Loucy (cell line): ENCODE measurements at regions not wholly inside any gene's neighbourhood (a gene's known extent, or its start where the extent isn't known, plus 50 kb on each side); places are given as distances from the start of the nearest gene placed in this dataset.
A peak's percentile ranks its signal among the peaks of the same experiment; 100 is the strongest.

Source experiments
- H2AFZ ChIP-seq: fragments of 200-600 bp; sonication (generic); 2 replicates; pipeline ENCODE4 v1.6.0; 2016; ENCODE audit warnings: antibody characterized with exemption, mild to moderate bottlenecking, low read length, moderate library complexity
- H3F3A ChIP-seq: fragments of 200-600 bp; 2 replicates; pipeline ENCODE4 v1.6.0; 2016; ENCODE audit warnings: antibody characterized with exemption, low read depth, mild to moderate bottlenecking
- H3K27me3 ChIP-seq: fragments of 200-600 bp; sonication (generic); 2 replicates; pipeline ENCODE4 v1.6.1; 2014; ENCODE audit warnings: low read length, mild to moderate bottlenecking; ENCODE audit not compliant: insufficient read depth, poor library complexity, severe bottlenecking
- H3K36me3 ChIP-seq: fragments of 200-600 bp; sonication (generic); 2 replicates; pipeline ENCODE4 v1.6.1; 2016; ENCODE audit warnings: low read length; ENCODE audit not compliant: insufficient read depth
- H3K4me1 ChIP-seq: fragments of 200-600 bp; sonication (generic); 2 replicates; pipeline ENCODE4 v1.5.1; 2014; ENCODE audit warnings: low read length, mild to moderate bottlenecking; ENCODE audit not compliant: insufficient read depth, poor library complexity, severe bottlenecking
- H3K4me2 ChIP-seq: fragments of 200-600 bp; sonication (generic); 2 replicates; pipeline ENCODE4 v1.6.0; 2014; ENCODE audit warnings: antibody characterized with exemption, low read length, low read depth, mild to moderate bottlenecking; ENCODE audit not compliant: poor library complexity, severe bottlenecking
- H3K4me3 ChIP-seq: fragments of 200-600 bp; sonication (generic); 2 replicates; pipeline ENCODE4 v1.5.1; 2014; ENCODE audit warnings: low read length, mild to moderate bottlenecking, mixed read lengths; ENCODE audit not compliant: poor library complexity, severe bottlenecking
- H3K79me2 ChIP-seq: fragments of 200-600 bp; sonication (generic); 2 replicates; pipeline ENCODE4 v1.6.1; 2014; ENCODE audit warnings: low read length; ENCODE audit not compliant: insufficient read depth
- H3K9ac ChIP-seq: fragments of 200-600 bp; sonication (generic); 2 replicates; pipeline ENCODE4 v1.6.0; 2014; ENCODE audit warnings: mild to moderate bottlenecking, low read depth, low read length, moderate library complexity; ENCODE audit not compliant: poor library complexity, severe bottlenecking
- H3K9me2 ChIP-seq: fragments of 200-600 bp; sonication (generic); replicated peaks from 2 replicates; pipeline ENCODE4 v1.6.1; 2016; ENCODE audit warnings: low read depth, low read length, mixed read lengths
- H3K9me3 ChIP-seq: fragments of 200-600 bp; sonication (generic); 2 replicates; pipeline ENCODE4 v1.6.1; 2014; ENCODE audit warnings: mild to moderate bottlenecking, antibody characterized with exemption, low read length, low read depth; ENCODE audit not compliant: insufficient read depth
- H4K20me1 ChIP-seq: fragments of 200-600 bp; sonication (generic); 2 replicates; pipeline ENCODE4 v1.6.0; 2014; ENCODE audit warnings: antibody characterized with exemption, low read length, mild to moderate bottlenecking; ENCODE audit not compliant: insufficient read depth, poor library complexity, severe bottlenecking
- EZH2phosphoT487 ChIP-seq: fragments of 200-600 bp; IDR thresholded peaks from 2 replicates; pipeline ENCODE4 v1.6.1; 2018; ENCODE audit warnings: antibody characterized with exemption, mild to moderate bottlenecking, moderate library complexity, borderline replicate concordance
- TF ChIP-seq, protein P1 (sequence below): fragments of 200-600 bp; sonication (generic); conservative IDR thresholded peaks from 2 replicates; pipeline ENCODE4 v1.5.1; 2014; ENCODE audit warnings: mild to moderate bottlenecking, antibody characterized with exemption, low read length

DNA sequence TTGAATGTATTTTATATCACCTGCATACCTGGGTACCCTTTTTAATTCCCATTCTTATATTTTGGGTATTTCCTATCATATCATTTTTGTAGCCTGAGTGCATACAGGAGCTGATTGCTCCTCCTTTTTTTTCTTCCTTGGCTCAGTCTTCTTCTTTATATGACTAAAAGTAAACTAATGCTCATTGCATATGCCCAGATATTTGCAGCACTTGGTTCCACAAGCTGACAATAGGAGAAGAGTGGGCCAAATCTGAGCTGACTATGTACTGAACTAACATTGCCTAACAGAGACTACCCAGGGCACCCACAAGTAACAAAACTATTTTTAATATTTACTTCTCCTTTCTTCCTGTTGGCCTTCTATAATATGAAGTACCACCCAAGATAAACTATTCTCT lies 131.7 kb upstream of the SPOPL start:
- no peaks in the 10 kb centered on the region for H3K79me2 ChIP-seq
- TF ChIP-seq EZH2phosphoT487: no peak
- TF ChIP-seq, protein P1, sequence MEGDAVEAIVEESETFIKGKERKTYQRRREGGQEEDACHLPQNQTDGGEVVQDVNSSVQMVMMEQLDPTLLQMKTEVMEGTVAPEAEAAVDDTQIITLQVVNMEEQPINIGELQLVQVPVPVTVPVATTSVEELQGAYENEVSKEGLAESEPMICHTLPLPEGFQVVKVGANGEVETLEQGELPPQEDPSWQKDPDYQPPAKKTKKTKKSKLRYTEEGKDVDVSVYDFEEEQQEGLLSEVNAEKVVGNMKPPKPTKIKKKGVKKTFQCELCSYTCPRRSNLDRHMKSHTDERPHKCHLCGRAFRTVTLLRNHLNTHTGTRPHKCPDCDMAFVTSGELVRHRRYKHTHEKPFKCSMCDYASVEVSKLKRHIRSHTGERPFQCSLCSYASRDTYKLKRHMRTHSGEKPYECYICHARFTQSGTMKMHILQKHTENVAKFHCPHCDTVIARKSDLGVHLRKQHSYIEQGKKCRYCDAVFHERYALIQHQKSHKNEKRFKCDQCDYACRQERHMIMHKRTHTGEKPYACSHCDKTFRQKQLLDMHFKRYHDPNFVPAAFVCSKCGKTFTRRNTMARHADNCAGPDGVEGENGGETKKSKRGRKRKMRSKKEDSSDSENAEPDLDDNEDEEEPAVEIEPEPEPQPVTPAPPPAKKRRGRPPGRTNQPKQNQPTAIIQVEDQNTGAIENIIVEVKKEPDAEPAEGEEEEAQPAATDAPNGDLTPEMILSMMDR: no peak
- H3K4me1 ChIP-seq: no peaks in the 10 kb centered on the region
- H3K4me2 ChIP-seq: no peak overlapping the region
- H2AFZ ChIP-seq: no peak overlapping the region
- no peak overlapping the region for H3K9ac ChIP-seq
- H4K20me1 ChIP-seq: no peaks in the 10 kb centered on the region
- no peaks in the 10 kb centered on the region for H3K9me2 ChIP-seq
- H3K9me3 ChIP-seq: no peaks in the 10 kb centered on the region
- H3K27me3 ChIP-seq: no peaks in the 10 kb centered on the region
- no peaks in the 10 kb centered on the region for H3K36me3 ChIP-seq
- H3K4me3 ChIP-seq: no peak overlapping the region
- H3F3A ChIP-seq: no peaks in the 10 kb centered on the region

DNA sequence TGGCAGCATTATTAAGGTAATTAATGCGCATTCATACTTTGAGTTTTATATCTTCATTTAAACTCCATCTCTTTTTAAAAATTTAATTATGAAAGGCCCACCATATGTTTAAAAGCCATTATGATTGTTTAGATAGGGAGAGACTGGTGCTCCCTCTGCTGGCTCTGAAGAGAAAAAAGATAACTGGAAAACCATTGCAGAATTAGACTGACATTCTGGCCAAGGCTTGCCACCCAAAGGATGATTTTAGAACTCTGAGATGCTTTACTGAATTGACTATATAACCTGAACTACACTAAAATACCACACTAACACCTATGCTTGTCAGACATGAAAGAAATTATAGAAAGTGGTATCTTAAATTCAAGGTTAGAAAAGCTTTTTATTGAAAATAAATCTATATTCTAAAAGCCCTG lies 127.6 kb upstream of the SPOPL start:
- H3K27me3 ChIP-seq: no peaks in the 10 kb centered on the region
- no peak overlapping the region for H3K9ac ChIP-seq
- H4K20me1 ChIP-seq: no peaks in the 10 kb centered on the region
- H3K4me1 ChIP-seq: no peaks in the 10 kb centered on the region
- no peak overlapping the region for H3K4me2 ChIP-seq
- H3K9me3 ChIP-seq: no peaks in the 10 kb centered on the region
- H2AFZ ChIP-seq: no peak overlapping the region
- no peaks in the 10 kb centered on the region for H3K36me3 ChIP-seq
- H3K79me2 ChIP-seq: no peaks in the 10 kb centered on the region
- H3F3A ChIP-seq: no peaks in the 10 kb centered on the region
- no peak overlapping the region for H3K4me3 ChIP-seq
- H3K9me2 ChIP-seq: no peaks in the 10 kb centered on the region
- no peak for TF ChIP-seq EZH2phosphoT487
- TF ChIP-seq, protein P1: peak; percentile 67

DNA sequence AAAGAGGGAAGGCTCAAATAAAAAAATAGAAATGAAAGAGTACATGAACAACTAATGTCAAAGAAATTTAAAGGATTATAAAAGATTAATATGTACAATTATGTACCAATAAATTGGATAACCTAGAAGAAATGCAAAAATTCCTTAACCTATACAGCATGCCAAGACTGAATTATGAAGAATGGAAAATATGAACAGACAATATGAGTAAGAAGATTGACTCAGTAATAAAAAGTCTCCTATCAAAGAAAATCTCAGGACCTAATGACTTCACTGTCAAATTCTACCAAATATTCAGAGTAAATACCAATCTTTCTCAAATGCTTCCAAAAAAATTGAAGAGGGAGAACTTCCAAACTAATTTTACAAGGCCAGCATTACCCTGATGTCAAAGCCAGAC lies 120.2 kb upstream of the SPOPL start:
- Histone ChIP-seq H3F3A (no peaks in the 10 kb centered on the region), H3K9ac (no peak overlapping the region), H3K9me2 (no peaks in the 10 kb centered on the region), H3K4me2 (no peak overlapping the region), H3K4me3 (no peak overlapping the region), H3K27me3 (no peaks in the 10 kb centered on the region), H3K79me2 (no peaks in the 10 kb centered on the region), H3K9me3 (no peaks in the 10 kb centered on the region), H3K36me3 (no peaks in the 10 kb centered on the region), H4K20me1 (no peaks in the 10 kb centered on the region), H3K4me1 (no peaks in the 10 kb centered on the region), H2AFZ (no peak overlapping the region)
- TF ChIP-seq EZH2phosphoT487: no peak
- TF ChIP-seq, protein P1: no peak
